Activated CD4-positive, alpha-beta T cell treated with anti-CD3 and anti-CD28 coated beads, Interleukin-2, amount 50 U/mL, for 16 hours (primary cell): ENCODE measurements at regions not wholly inside any gene's neighbourhood (a gene's known extent, or its start where the extent isn't known, plus 50 kb on each side); places are given as distances from the start of the nearest gene placed in this dataset.
A peak's percentile ranks its signal among the peaks of the same experiment; 100 is the strongest.

Experiments
- DNase-seq: peaks from one replicate; pipeline ENCODE4 v3.0.0-alpha.2; 2020

- no peak for DNase-seq
Observed at GRCh38 chr13:73737214-73737613, 397.0 kb downstream of the KLF12 start.

- DNase-seq: no peak
Observed at GRCh38 chr13:73733706-73734105, 400.5 kb downstream of the KLF12 start.

- no peak for DNase-seq
Observed at GRCh38 chr13:73732350-73732749, 401.9 kb downstream of the KLF12 start.

- no peak for DNase-seq
Observed at GRCh38 chr13:73731564-73731963, 402.6 kb downstream of the KLF12 start.

- DNase-seq: no peak
Observed at GRCh38 chr13:73730014-73730413, 404.2 kb downstream of the KLF12 start.

- DNase-seq: no peak
Observed at GRCh38 chr13:73729046-73729445, 405.2 kb downstream of the KLF12 start.

- peak; percentile 69 for DNase-seq
Observed at GRCh38 chr13:73722120-73722519, 412.1 kb downstream of the KLF12 start.

- DNase-seq: no peak
Observed at GRCh38 chr13:73721571-73721970, 412.6 kb downstream of the KLF12 start.

- DNase-seq: no peak
Observed at GRCh38 chr13:73720216-73720840, 413.9 kb downstream of the KLF12 start.

GRCh38 chr13:73718246-73718645 lies 416.0 kb downstream of the KLF12 start:
- no peak for DNase-seq

- peak; percentile 45 for DNase-seq
Observed at GRCh38 chr13:73717632-73718031, 416.6 kb downstream of the KLF12 start.

- DNase-seq: peak; percentile 42
Observed at GRCh38 chr13:73715911-73716510, 418.2 kb downstream of the KLF12 start.

- peak; percentile 81 for DNase-seq
Observed at GRCh38 chr13:73715114-73715910, 418.9 kb downstream of the KLF12 start.

- peak; percentile 16 for DNase-seq
Observed at GRCh38 chr13:73714522-73714921, 419.7 kb downstream of the KLF12 start.

GRCh38 chr13:73708393-73708985 lies 425.7 kb downstream of the KLF12 start:
- peak; percentile 65 for DNase-seq

GRCh38 chr13:73704587-73704986 lies 429.6 kb downstream of the KLF12 start:
- no peak for DNase-seq

GRCh38 chr13:73703606-73704005 lies 430.6 kb downstream of the KLF12 start:
- DNase-seq: no peak

GRCh38 chr13:73702419-73703071 lies 431.7 kb downstream of the KLF12 start:
- peak; percentile 49 for DNase-seq

- no peak for DNase-seq
Observed at GRCh38 chr13:73701160-73701559, 433.0 kb downstream of the KLF12 start.

- no peak for DNase-seq
Observed at GRCh38 chr13:73698859-73699258, 435.3 kb downstream of the KLF12 start.

GRCh38 chr13:73697166-73697565 lies 437.0 kb downstream of the KLF12 start:
- DNase-seq: no peak

- DNase-seq: no peak
Observed at GRCh38 chr13:73696713-73697112, 437.5 kb downstream of the KLF12 start.

GRCh38 chr13:73696271-73696670 lies 437.9 kb downstream of the KLF12 start:
- no peak for DNase-seq
